ENCODE measurements at regions not wholly inside any gene's neighbourhood (a gene's known extent, or its start where the extent isn't known, plus 50 kb on each side); places are given as distances from the start of the nearest gene placed in this dataset.
"Not testable (repeated sequence)": the region's sequence is repeated elsewhere in the genome, so short reads cannot be mapped to it uniquely, and the experiment has no call there.

DNA sequence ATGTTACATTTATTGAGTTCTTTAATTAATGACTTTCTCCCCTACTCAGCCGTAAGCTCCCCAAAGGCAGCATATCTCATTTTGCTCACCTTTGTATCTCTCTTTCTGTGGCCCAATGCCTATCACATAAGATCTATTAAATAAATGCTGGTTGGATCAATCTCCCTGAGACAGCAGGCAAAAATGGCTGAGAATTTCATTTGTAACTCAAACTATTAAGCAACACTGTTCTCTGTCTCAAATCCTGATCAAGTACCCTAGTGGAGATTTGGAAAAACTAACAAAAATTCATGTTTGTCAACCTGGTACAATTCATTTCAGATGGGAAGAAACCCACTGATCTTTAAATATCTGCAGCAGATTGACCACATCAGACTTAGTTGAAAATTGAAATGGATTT lies 127.4 kb downstream of the ZFAND4 start:
- no peak for TF ChIP-seq EZH2phosphoT487 (IDR thresholded peaks at IDR 0.05; ENCODE audit: borderline replicate concordance)
- TF ChIP-seq, protein P1, sequence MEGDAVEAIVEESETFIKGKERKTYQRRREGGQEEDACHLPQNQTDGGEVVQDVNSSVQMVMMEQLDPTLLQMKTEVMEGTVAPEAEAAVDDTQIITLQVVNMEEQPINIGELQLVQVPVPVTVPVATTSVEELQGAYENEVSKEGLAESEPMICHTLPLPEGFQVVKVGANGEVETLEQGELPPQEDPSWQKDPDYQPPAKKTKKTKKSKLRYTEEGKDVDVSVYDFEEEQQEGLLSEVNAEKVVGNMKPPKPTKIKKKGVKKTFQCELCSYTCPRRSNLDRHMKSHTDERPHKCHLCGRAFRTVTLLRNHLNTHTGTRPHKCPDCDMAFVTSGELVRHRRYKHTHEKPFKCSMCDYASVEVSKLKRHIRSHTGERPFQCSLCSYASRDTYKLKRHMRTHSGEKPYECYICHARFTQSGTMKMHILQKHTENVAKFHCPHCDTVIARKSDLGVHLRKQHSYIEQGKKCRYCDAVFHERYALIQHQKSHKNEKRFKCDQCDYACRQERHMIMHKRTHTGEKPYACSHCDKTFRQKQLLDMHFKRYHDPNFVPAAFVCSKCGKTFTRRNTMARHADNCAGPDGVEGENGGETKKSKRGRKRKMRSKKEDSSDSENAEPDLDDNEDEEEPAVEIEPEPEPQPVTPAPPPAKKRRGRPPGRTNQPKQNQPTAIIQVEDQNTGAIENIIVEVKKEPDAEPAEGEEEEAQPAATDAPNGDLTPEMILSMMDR (conservative IDR thresholded peaks at IDR 0.05; ENCODE audit: low read length) = 0 out of 2 replicates have a peak, but pooled peaks have one; percentile 13
- Histone ChIP-seq H3K79me2 (ENCODE audit: insufficient read depth, low read length) (no peaks in the 10 kb centered on the region), H3F3A (ENCODE audit: low read depth) (no peaks in the 10 kb centered on the region), H3K9me2 (replicated peaks; ENCODE audit: low read depth, low read length) (no peaks in the 10 kb centered on the region), H3K27me3 (ENCODE audit: insufficient read depth, low read length, poor library complexity, severe bottlenecking) (no peaks in the 10 kb centered on the region), H3K4me2 (ENCODE audit: low read depth, low read length, poor library complexity, severe bottlenecking) (no peak overlapping the region), H3K9ac (ENCODE audit: low read depth, low read length, poor library complexity, severe bottlenecking) (no peak overlapping the region), H2AFZ (ENCODE audit: low read length) (no peak overlapping the region), H3K4me1 (ENCODE audit: insufficient read depth, low read length, poor library complexity, severe bottlenecking) (no peaks in the 10 kb centered on the region), H3K9me3 (ENCODE audit: insufficient read depth, low read depth, low read length) (no peaks in the 10 kb centered on the region), H3K4me3 (ENCODE audit: low read length, poor library complexity, severe bottlenecking) (no peak overlapping the region), H3K36me3 (ENCODE audit: insufficient read depth, low read length) (no peaks in the 10 kb centered on the region), H4K20me1 (ENCODE audit: insufficient read depth, low read length, poor library complexity, severe bottlenecking) (no peaks in the 10 kb centered on the region)

DNA sequence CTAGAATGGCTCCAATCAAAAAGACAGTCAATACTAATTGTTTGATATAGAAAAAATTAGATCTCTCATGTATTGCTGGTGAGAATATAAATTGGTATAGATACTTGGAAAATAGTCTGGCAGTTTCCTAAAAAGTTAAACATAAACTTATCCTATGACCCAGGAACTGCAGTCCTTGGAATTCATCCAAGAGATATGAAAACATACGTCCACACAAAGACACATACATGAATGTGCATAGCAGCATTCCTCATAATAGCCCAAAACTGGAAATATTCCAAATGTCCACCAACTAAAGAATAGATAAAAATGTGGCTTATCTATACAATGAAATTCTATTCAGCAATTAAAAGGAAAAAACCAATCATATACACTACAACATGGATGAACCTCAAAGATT lies 128.4 kb downstream of the ZFAND4 start:
- no peak overlapping the region for H3K4me2 ChIP-seq (ENCODE audit: low read depth, low read length, poor library complexity, severe bottlenecking)
- H3K27me3 ChIP-seq (ENCODE audit: insufficient read depth, low read length, poor library complexity, severe bottlenecking) = no peaks in the 10 kb centered on the region
- H3K4me3 ChIP-seq (ENCODE audit: low read length, poor library complexity, severe bottlenecking) = no peak overlapping the region
- H4K20me1 ChIP-seq (ENCODE audit: insufficient read depth, low read length, poor library complexity, severe bottlenecking) = no peaks in the 10 kb centered on the region
- H3F3A ChIP-seq (ENCODE audit: low read depth) = no peaks in the 10 kb centered on the region
- TF ChIP-seq EZH2phosphoT487 (IDR thresholded peaks at IDR 0.05; ENCODE audit: borderline replicate concordance) = no peak
- TF ChIP-seq, protein P1 (conservative IDR thresholded peaks at IDR 0.05; ENCODE audit: low read length) = no peak
- H3K79me2 ChIP-seq (ENCODE audit: insufficient read depth, low read length) = no peaks in the 10 kb centered on the region
- no peaks in the 10 kb centered on the region for H3K4me1 ChIP-seq (ENCODE audit: insufficient read depth, low read length, poor library complexity, severe bottlenecking)
- no peak overlapping the region for H3K9ac ChIP-seq (ENCODE audit: low read depth, low read length, poor library complexity, severe bottlenecking)
- no peak overlapping the region for H2AFZ ChIP-seq (ENCODE audit: low read length)
- H3K9me2 ChIP-seq (replicated peaks; ENCODE audit: low read depth, low read length) = no peaks in the 10 kb centered on the region
- H3K9me3 ChIP-seq (ENCODE audit: insufficient read depth, low read depth, low read length) = no peaks in the 10 kb centered on the region
- H3K36me3 ChIP-seq (ENCODE audit: insufficient read depth, low read length) = no peaks in the 10 kb centered on the region

DNA sequence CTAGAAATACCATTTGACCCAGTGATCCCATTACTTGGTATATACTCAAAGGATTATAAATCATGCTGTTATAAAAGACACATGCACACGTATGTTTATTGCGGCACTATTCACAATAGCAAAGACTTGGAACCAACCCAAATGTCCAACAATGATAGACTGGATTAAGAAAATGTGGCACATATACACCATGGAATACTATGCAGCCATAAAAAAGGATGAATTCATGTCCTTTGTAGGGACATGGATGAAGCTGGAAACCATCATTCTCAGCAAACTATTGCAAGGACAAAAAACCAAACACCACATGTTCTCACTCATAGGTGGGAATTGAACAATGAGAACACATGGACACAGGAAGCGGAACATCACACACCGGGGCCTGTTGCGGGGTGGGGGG lies 131.5 kb downstream of the ZFAND4 start:
- not testable (repeated sequence) for H3K4me2 ChIP-seq (ENCODE audit: low read depth, low read length, poor library complexity, severe bottlenecking); H2AFZ ChIP-seq (ENCODE audit: low read length); H3K9me3 ChIP-seq (ENCODE audit: insufficient read depth, low read depth, low read length); H3K36me3 ChIP-seq (ENCODE audit: insufficient read depth, low read length); H3K9me2 ChIP-seq (replicated peaks; ENCODE audit: low read depth, low read length); H3K9ac ChIP-seq (ENCODE audit: low read depth, low read length, poor library complexity, severe bottlenecking); H3F3A ChIP-seq (ENCODE audit: low read depth); H3K27me3 ChIP-seq (ENCODE audit: insufficient read depth, low read length, poor library complexity, severe bottlenecking); H3K4me1 ChIP-seq (ENCODE audit: insufficient read depth, low read length, poor library complexity, severe bottlenecking); H4K20me1 ChIP-seq (ENCODE audit: insufficient read depth, low read length, poor library complexity, severe bottlenecking); H3K4me3 ChIP-seq (ENCODE audit: low read length, poor library complexity, severe bottlenecking); H3K79me2 ChIP-seq (ENCODE audit: insufficient read depth, low read length)

DNA sequence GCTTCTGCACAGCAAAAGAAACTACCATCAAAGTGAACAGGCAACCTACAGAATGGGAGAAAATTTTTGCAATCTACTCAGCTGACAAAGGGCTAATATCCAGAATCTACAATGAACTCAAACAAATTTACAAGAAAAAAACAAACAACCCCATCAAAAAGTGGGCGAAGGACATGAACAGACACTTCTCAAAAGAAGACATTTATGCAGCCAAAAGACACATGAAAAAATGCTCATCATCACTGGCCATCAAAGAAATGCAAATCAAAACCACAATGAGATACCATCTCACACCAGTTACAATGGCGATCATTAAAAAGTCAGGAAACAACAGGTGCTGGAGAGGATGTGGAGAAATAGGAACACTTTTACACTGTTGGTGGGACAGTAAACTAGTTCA lies 132.0 kb downstream of the ZFAND4 start:
- H3K4me3 ChIP-seq (ENCODE audit: low read length, poor library complexity, severe bottlenecking); H4K20me1 ChIP-seq (ENCODE audit: insufficient read depth, low read length, poor library complexity, severe bottlenecking); H3K9me2 ChIP-seq (replicated peaks; ENCODE audit: low read depth, low read length); H3K4me1 ChIP-seq (ENCODE audit: insufficient read depth, low read length, poor library complexity, severe bottlenecking); H3K36me3 ChIP-seq (ENCODE audit: insufficient read depth, low read length); H3K9ac ChIP-seq (ENCODE audit: low read depth, low read length, poor library complexity, severe bottlenecking); H3F3A ChIP-seq (ENCODE audit: low read depth); H3K27me3 ChIP-seq (ENCODE audit: insufficient read depth, low read length, poor library complexity, severe bottlenecking); H3K9me3 ChIP-seq (ENCODE audit: insufficient read depth, low read depth, low read length); H3K79me2 ChIP-seq (ENCODE audit: insufficient read depth, low read length); H3K4me2 ChIP-seq (ENCODE audit: low read depth, low read length, poor library complexity, severe bottlenecking); H2AFZ ChIP-seq (ENCODE audit: low read length): not testable (repeated sequence)

DNA sequence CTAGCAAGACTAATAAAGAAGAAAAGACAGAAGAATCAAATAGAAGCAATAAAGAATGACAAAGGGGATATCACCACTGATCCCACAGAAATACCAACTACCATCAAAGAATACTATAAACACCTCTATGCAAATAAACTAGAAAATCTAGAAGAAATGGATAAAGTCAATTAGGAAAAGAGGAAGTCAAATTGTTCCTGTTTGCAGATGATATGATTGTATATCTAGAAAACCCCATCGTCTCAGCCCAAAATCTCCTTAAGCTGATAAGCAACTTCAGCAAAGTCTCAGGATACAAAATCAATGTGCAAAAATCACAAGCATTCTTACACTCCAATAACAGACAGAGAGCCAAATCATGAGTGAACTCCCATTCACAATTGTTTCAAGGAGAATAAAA lies 133.0 kb downstream of the ZFAND4 start:
- not testable (repeated sequence) for H4K20me1 ChIP-seq (ENCODE audit: insufficient read depth, low read length, poor library complexity, severe bottlenecking); H3K36me3 ChIP-seq (ENCODE audit: insufficient read depth, low read length); H3F3A ChIP-seq (ENCODE audit: low read depth); H3K4me2 ChIP-seq (ENCODE audit: low read depth, low read length, poor library complexity, severe bottlenecking); H3K9me2 ChIP-seq (replicated peaks; ENCODE audit: low read depth, low read length); H3K27me3 ChIP-seq (ENCODE audit: insufficient read depth, low read length, poor library complexity, severe bottlenecking); H3K9me3 ChIP-seq (ENCODE audit: insufficient read depth, low read depth, low read length); H3K4me3 ChIP-seq (ENCODE audit: low read length, poor library complexity, severe bottlenecking); H3K79me2 ChIP-seq (ENCODE audit: insufficient read depth, low read length); H3K9ac ChIP-seq (ENCODE audit: low read depth, low read length, poor library complexity, severe bottlenecking); H2AFZ ChIP-seq (ENCODE audit: low read length); H3K4me1 ChIP-seq (ENCODE audit: insufficient read depth, low read length, poor library complexity, severe bottlenecking)
